ENCODE measurements at regions not wholly inside any gene's neighbourhood (a gene's known extent, or its start where the extent isn't known, plus 50 kb on each side); places are given as distances from the start of the nearest gene placed in this dataset.

DNA sequence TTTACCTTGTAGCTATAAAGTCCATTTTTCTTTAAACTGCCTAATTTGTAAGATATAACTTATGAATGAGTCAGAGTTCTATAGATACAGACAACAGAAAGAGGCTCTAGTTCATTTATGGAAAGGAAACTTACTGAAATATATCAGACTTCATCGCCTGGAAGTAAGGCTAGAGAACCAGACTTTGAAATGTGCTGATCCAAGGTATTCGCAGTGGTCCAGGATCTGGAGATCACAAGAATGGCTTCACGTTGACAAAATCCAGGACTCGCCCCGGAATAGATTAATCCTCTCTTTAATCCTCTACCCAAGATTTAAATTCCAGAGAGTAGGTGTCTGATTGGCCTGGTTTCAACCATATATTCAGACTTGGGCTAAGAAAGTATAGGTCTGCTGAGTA is 69.1 kb upstream of the LOC128125822 start:
- TF ChIP-seq, protein P1, sequence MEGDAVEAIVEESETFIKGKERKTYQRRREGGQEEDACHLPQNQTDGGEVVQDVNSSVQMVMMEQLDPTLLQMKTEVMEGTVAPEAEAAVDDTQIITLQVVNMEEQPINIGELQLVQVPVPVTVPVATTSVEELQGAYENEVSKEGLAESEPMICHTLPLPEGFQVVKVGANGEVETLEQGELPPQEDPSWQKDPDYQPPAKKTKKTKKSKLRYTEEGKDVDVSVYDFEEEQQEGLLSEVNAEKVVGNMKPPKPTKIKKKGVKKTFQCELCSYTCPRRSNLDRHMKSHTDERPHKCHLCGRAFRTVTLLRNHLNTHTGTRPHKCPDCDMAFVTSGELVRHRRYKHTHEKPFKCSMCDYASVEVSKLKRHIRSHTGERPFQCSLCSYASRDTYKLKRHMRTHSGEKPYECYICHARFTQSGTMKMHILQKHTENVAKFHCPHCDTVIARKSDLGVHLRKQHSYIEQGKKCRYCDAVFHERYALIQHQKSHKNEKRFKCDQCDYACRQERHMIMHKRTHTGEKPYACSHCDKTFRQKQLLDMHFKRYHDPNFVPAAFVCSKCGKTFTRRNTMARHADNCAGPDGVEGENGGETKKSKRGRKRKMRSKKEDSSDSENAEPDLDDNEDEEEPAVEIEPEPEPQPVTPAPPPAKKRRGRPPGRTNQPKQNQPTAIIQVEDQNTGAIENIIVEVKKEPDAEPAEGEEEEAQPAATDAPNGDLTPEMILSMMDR (IDR thresholded peaks at IDR 0.05; ENCODE audit: poor library complexity) = no peak
- TF ChIP-seq EZH2 (IDR thresholded peaks at IDR 0.05; ENCODE audit: borderline replicate concordance) (no peak), EZH2phosphoT487 (IDR thresholded peaks at IDR 0.05; ENCODE audit: low read depth, severe bottlenecking, unreplicated experiment) (no peak)

All from hepatocyte (in vitro differentiated cells).